T-helper 2 cell treated with Interferon-gamma antibody and Interleukin-4, amounts not matched to agents 5 μg/mL and 100 μg/mL, for 36 hours (primary cell): ENCODE measurements at regions not wholly inside any gene's neighbourhood (a gene's known extent, or its start where the extent isn't known, plus 50 kb on each side); places are given as distances from the start of the nearest gene placed in this dataset.
"Not testable (repeated sequence)": the region's sequence is repeated elsewhere in the genome, so short reads cannot be mapped to it uniquely, and the experiment has no call there.

Source experiments
- DNase-seq: peaks from one replicate; pipeline ENCODE4 v3.0.0; 2021; ENCODE audit warnings: low spot score
- H3K27ac Mint-ChIP-seq: one replicate; pipeline ENCODE4 v1.8.0; 2021; ENCODE audit warnings: mild to moderate bottlenecking, mixed read lengths
- H3K27me3 Mint-ChIP-seq: one replicate; pipeline ENCODE4 v1.8.0; 2021; ENCODE audit warnings: low read depth, mixed read lengths
- H3K36me3 Mint-ChIP-seq: one replicate; pipeline ENCODE4 v1.8.0; 2021; ENCODE audit warnings: low read depth, mixed read lengths
- H3K4me1 Mint-ChIP-seq: one replicate; pipeline ENCODE4 v1.8.0; 2021; ENCODE audit warnings: low read depth, mixed read lengths
- H3K4me3 Mint-ChIP-seq: one replicate; pipeline ENCODE4 v1.8.0; 2022; ENCODE audit warnings: mild to moderate bottlenecking, moderate library complexity, mixed read lengths
- H3K9me3 Mint-ChIP-seq: one replicate; pipeline ENCODE4 v1.8.0; 2021; ENCODE audit warnings: mixed read lengths

GRCh38 chr6:67933278-67933677 lies 701.8 kb upstream of the ADGRB3 start:
- Mint-ChIP-seq H3K9me3 (peaks cover 23% of the 10 kb centered on the region), H3K4me1 (no peaks in the 10 kb centered on the region), H3K4me3 (no peak overlapping the region), H3K27ac (no peak overlapping the region), H3K36me3 (no peaks in the 10 kb centered on the region), H3K27me3 (no peaks in the 10 kb centered on the region)
- no peak for DNase-seq

- H3K9me3 Mint-ChIP-seq = peaks cover 34% of the 10 kb centered on the region
- H3K27me3 Mint-ChIP-seq, H3K4me1 Mint-ChIP-seq, H3K36me3 Mint-ChIP-seq, H3K4me3 Mint-ChIP-seq, H3K27ac Mint-ChIP-seq, DNase-seq: not testable (repeated sequence)
These were observed 712.5 kb upstream of the ADGRB3 start for GRCh38 chr6:67922588-67922987.

- not testable (repeated sequence) for H3K36me3 Mint-ChIP-seq, H3K27me3 Mint-ChIP-seq, H3K4me3 Mint-ChIP-seq, H3K27ac Mint-ChIP-seq, H3K4me1 Mint-ChIP-seq, DNase-seq
- H3K9me3 Mint-ChIP-seq = peaks cover 31% of the 10 kb centered on the region
These were observed 715.0 kb upstream of the ADGRB3 start for GRCh38 chr6:67920040-67920439.

- H3K36me3 Mint-ChIP-seq = no peaks in the 10 kb centered on the region
- H3K27ac Mint-ChIP-seq = no peak overlapping the region
- no peaks in the 10 kb centered on the region for H3K27me3 Mint-ChIP-seq
- peaks cover 29% of the 10 kb centered on the region for H3K9me3 Mint-ChIP-seq
- no peaks in the 10 kb centered on the region for H3K4me1 Mint-ChIP-seq
- no peak overlapping the region for H3K4me3 Mint-ChIP-seq
- no peak for DNase-seq
These were observed 718.7 kb upstream of the ADGRB3 start for GRCh38 chr6:67916399-67916798.

GRCh38 chr6:67914419-67914818 lies 720.7 kb upstream of the ADGRB3 start:
- H3K4me3 Mint-ChIP-seq = no peak overlapping the region
- H3K27ac Mint-ChIP-seq = no peak overlapping the region
- H3K9me3 Mint-ChIP-seq = peaks cover 42% of the 10 kb centered on the region
- no peaks in the 10 kb centered on the region for H3K36me3 Mint-ChIP-seq
- no peaks in the 10 kb centered on the region for H3K4me1 Mint-ChIP-seq
- no peak for DNase-seq
- H3K27me3 Mint-ChIP-seq = no peaks in the 10 kb centered on the region

GRCh38 chr6:67909354-67909753 lies 725.7 kb upstream of the ADGRB3 start:
- H3K9me3 Mint-ChIP-seq = peaks cover 30% of the 10 kb centered on the region
- H3K27me3 Mint-ChIP-seq = no peaks in the 10 kb centered on the region
- H3K36me3 Mint-ChIP-seq = no peaks in the 10 kb centered on the region
- H3K4me3 Mint-ChIP-seq = no peak overlapping the region
- no peak for DNase-seq
- no peaks in the 10 kb centered on the region for H3K4me1 Mint-ChIP-seq
- no peak overlapping the region for H3K27ac Mint-ChIP-seq

- DNase-seq = no peak
- Mint-ChIP-seq H3K9me3 (peaks cover 34% of the 10 kb centered on the region), H3K27ac (no peak overlapping the region), H3K36me3 (no peaks in the 10 kb centered on the region), H3K4me3 (no peak overlapping the region), H3K4me1 (no peaks in the 10 kb centered on the region), H3K27me3 (no peaks in the 10 kb centered on the region)
These were observed 726.7 kb upstream of the ADGRB3 start for GRCh38 chr6:67908379-67908778.

GRCh38 chr6:67904735-67905134 lies 730.3 kb upstream of the ADGRB3 start:
- H3K9me3 Mint-ChIP-seq = peaks cover 32% of the 10 kb centered on the region
- not testable (repeated sequence) for H3K36me3 Mint-ChIP-seq, H3K4me1 Mint-ChIP-seq, H3K4me3 Mint-ChIP-seq, H3K27me3 Mint-ChIP-seq, DNase-seq, H3K27ac Mint-ChIP-seq

- no peaks in the 10 kb centered on the region for H3K36me3 Mint-ChIP-seq
These were observed 736.2 kb upstream of the ADGRB3 start for GRCh38 chr6:67898875-67899274.

GRCh38 chr6:67897998-67898607 lies 737.0 kb upstream of the ADGRB3 start:
- H3K4me3 Mint-ChIP-seq = no peak overlapping the region
- peaks cover 41% of the 10 kb centered on the region for H3K9me3 Mint-ChIP-seq
- H3K36me3 Mint-ChIP-seq = no peaks in the 10 kb centered on the region
- H3K27ac Mint-ChIP-seq = no peak overlapping the region
- H3K27me3 Mint-ChIP-seq = no peaks in the 10 kb centered on the region
- H3K4me1 Mint-ChIP-seq = no peaks in the 10 kb centered on the region
- DNase-seq = no peak

More at GRCh38 chr6:67898875-67899274, 736.2 kb upstream of the ADGRB3 start:
- Mint-ChIP-seq H3K27me3 (no peaks in the 10 kb centered on the region), H3K9me3 (peaks cover 46% of the 10 kb centered on the region), H3K4me1 (no peaks in the 10 kb centered on the region), H3K27ac (no peak overlapping the region), H3K4me3 (no peak overlapping the region)
- DNase-seq = no peak

GRCh38 chr6:67896476-67896875 lies 738.6 kb upstream of the ADGRB3 start:
- Mint-ChIP-seq H3K9me3 (peaks cover 28% of the 10 kb centered on the region), H3K27ac (no peak overlapping the region), H3K4me1 (no peaks in the 10 kb centered on the region), H3K4me3 (no peak overlapping the region), H3K36me3 (no peaks in the 10 kb centered on the region), H3K27me3 (no peaks in the 10 kb centered on the region)
- no peak for DNase-seq

GRCh38 chr6:67889682-67889995 lies 745.4 kb upstream of the ADGRB3 start:
- Mint-ChIP-seq H3K27ac (no peak overlapping the region), H3K27me3 (no peaks in the 10 kb centered on the region), H3K4me1 (no peaks in the 10 kb centered on the region), H3K4me3 (no peak overlapping the region), H3K36me3 (no peaks in the 10 kb centered on the region), H3K9me3 (peaks cover 26% of the 10 kb centered on the region)
- DNase-seq = no peak

GRCh38 chr6:67888886-67889681 lies 746.0 kb upstream of the ADGRB3 start:
- H3K27ac Mint-ChIP-seq = no peak overlapping the region
- no peak overlapping the region for H3K4me3 Mint-ChIP-seq
- DNase-seq = no peak
- H3K36me3 Mint-ChIP-seq = no peaks in the 10 kb centered on the region
- no peaks in the 10 kb centered on the region for H3K27me3 Mint-ChIP-seq
- peaks cover 23% of the 10 kb centered on the region for H3K9me3 Mint-ChIP-seq
- no peaks in the 10 kb centered on the region for H3K4me1 Mint-ChIP-seq

- H3K36me3 Mint-ChIP-seq = no peaks in the 10 kb centered on the region
- no peak overlapping the region for H3K4me3 Mint-ChIP-seq
- peaks cover 23% of the 10 kb centered on the region for H3K9me3 Mint-ChIP-seq
- DNase-seq = no peak
- no peaks in the 10 kb centered on the region for H3K4me1 Mint-ChIP-seq
- no peaks in the 10 kb centered on the region for H3K27me3 Mint-ChIP-seq
- H3K27ac Mint-ChIP-seq = no peak overlapping the region
These were observed 746.6 kb upstream of the ADGRB3 start for GRCh38 chr6:67888546-67888885.
